ENCODE measurements at regions not wholly inside any gene's neighbourhood (a gene's known extent, or its start where the extent isn't known, plus 50 kb on each side); places are given as distances from the start of the nearest gene placed in this dataset.

- no peak for TF ChIP-seq EZH2 (IDR thresholded peaks at IDR 0.05)
- TF ChIP-seq POLR2AphosphoS5 (IDR thresholded peaks at IDR 0.05; ENCODE audit: borderline replicate concordance, low read depth, low read length), result no peak
- TF ChIP-seq FOXP2 (optimal IDR thresholded peaks at IDR 0.05; ENCODE audit: control extremely low read depth, extremely low read length, insufficient read depth), result no peak
Observed at GRCh38 chr10:3654980-3655379, 130.0 kb downstream of the KLF6 start.
